CD4-positive, alpha-beta memory T cell (primary cell): ENCODE measurements at regions not wholly inside any gene's neighbourhood (a gene's known extent, or its start where the extent isn't known, plus 50 kb on each side); places are given as distances from the start of the nearest gene placed in this dataset.

Source experiments
- CTCF ChIA-PET: fragments of 350-600 bp; sonication (Branson Sonifier 250); formaldehyde crosslinking; loops from one replicate; lab custom pipeline; 2021; ENCODE audit warnings: inconsistent platforms; ENCODE audit not compliant: partially characterized antibody; lab: Charles Lee
- POLR2A ChIA-PET: fragments of 350-600 bp; sonication (Branson Sonifier 250); formaldehyde crosslinking; loops from one replicate; lab custom pipeline; 2021; ENCODE audit not compliant: partially characterized antibody; lab: Charles Lee
- DNase-seq, 5 donors: peaks; one replicate each; pipeline versions ENCODE4 v3.0.0 to v3.0.0-alpha.2; 2020 to 2022; ENCODE audit warnings: mixed read lengths in 1 of 5
- H3K27ac ChIP-seq: one replicate; pipeline ENCODE4 v1.7.0; 2013; ENCODE audit warnings: low read depth, low read length
- H3K27me3 ChIP-seq: 2 replicates; pipeline ENCODE4 v1.7.0; 2013; ENCODE audit warnings: mild to moderate bottlenecking, low read length, moderate library complexity; ENCODE audit not compliant: insufficient read depth
- H3K36me3 ChIP-seq: 2 replicates; pipeline ENCODE4 v1.7.0; 2013; ENCODE audit warnings: mild to moderate bottlenecking, low read length, moderate library complexity; ENCODE audit not compliant: insufficient read depth
- H3K4me1 ChIP-seq: 2 replicates; pipeline ENCODE4 v1.7.0; 2013; ENCODE audit warnings: mild to moderate bottlenecking, low read length, moderate library complexity; ENCODE audit not compliant: insufficient read depth
- H3K4me3 ChIP-seq, 2 donors: one replicate each; pipeline ENCODE4 v1.7.0; 2013; ENCODE audit warnings: low read length in 2 of 2, mild to moderate bottlenecking in 1 of 2
- H3K9me3 ChIP-seq, 2 donors: one replicate each; pipeline ENCODE4 v1.7.0; 2013; ENCODE audit warnings: low read length in 2 of 2, control low read depth in 1 of 2; ENCODE audit not compliant: control insufficient read depth in 1 of 2
- H3K27ac Mint-ChIP-seq, 7 donors: one replicate each; pipeline ENCODE4 v1.8.0; 2020 to 2021; ENCODE audit warnings: mixed read lengths in 7 of 7, mild to moderate bottlenecking in 6 of 7, inconsistent platforms in 3 of 7, moderate library complexity in 3 of 7
- H3K27me3 Mint-ChIP-seq, 2 donors: one replicate each; pipeline ENCODE4 v1.8.0; 2020 to 2021; ENCODE audit warnings: mixed read lengths in 2 of 2
- H3K36me3 Mint-ChIP-seq, 2 donors: one replicate each; pipeline ENCODE4 v1.8.0; 2020 to 2021; ENCODE audit warnings: mixed read lengths in 2 of 2, inconsistent platforms in 1 of 2, mild to moderate bottlenecking in 1 of 2
- H3K4me1 Mint-ChIP-seq, 4 donors: one replicate each; pipeline ENCODE4 v1.8.0; 2020 to 2021; ENCODE audit warnings: mixed read lengths in 4 of 4, mild to moderate bottlenecking in 1 of 4
- H3K4me3 Mint-ChIP-seq, 8 donors: one replicate each; pipeline ENCODE4 v1.8.0; 2020 to 2021; ENCODE audit warnings: mixed read lengths in 8 of 8, mild to moderate bottlenecking in 7 of 8, moderate library complexity in 6 of 8, inconsistent platforms in 3 of 8
- H3K9me3 Mint-ChIP-seq, 8 donors: one replicate each; pipeline ENCODE4 v1.8.0; 2020 to 2021; ENCODE audit warnings: mixed read lengths in 8 of 8, mild to moderate bottlenecking in 5 of 8, inconsistent platforms in 3 of 8, moderate library complexity in 1 of 8
- intact Hi-C: fragments of 100-400 bp; cut with micrococcal nuclease; formaldehyde crosslinking; loops from one replicate; pipeline ENCODE4 v1.15.1; 2023

GRCh38 chr17:77645072-77646045 lies 313.1 kb upstream of the TNRC6C start:
- no peaks in the 10 kb centered on the region for H3K36me3 Mint-ChIP-seq

DNA sequence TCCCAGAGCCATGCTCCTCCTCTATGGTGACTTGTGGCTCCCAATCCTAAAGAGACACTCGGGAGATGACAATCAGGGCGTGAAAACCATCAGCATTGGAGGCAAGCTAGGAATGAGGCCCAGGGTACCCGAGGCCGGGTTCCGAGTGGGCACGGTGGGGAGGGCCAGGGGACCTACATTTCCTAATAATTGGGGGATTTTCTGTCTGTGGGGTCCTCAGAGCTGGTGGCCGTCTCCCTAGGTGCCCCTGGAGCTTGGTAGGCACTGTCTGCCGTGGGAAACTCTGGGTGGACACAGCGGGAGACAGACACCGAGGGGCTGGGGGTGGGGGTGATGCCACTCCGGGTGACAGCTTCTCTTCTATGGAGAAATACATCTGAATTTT lies 312.5 kb upstream of the TNRC6C start:
- peaks cover 20% of the 10 kb centered on the region for H3K4me1 ChIP-seq
- H3K9me3 Mint-ChIP-seq: peaks cover 0 to 3% (median 0%) of the 10 kb centered on the region in 8 donors
- POLR2A ChIA-PET: interaction anchor here (1.0 to 3.2 kb wide), 6 partner anchors 21 to 333 kb away, joined by 3 to 33 read pairs (median 6); partner anchors contain the start of gene TNRC6C
- no peaks in the 10 kb centered on the region for H3K27me3 ChIP-seq
- H3K4me1 Mint-ChIP-seq: peaks cover 9 to 30% (median 22%) of the 10 kb centered on the region in 4 donors
- H3K4me3 ChIP-seq: peak overlapping the region in 1 of 2 donors; percentile 57
- CTCF ChIA-PET: interaction anchor here (1.2 to 2.3 kb wide), 4 partner anchors 19 to 95 kb away, joined by 5 to 8 read pairs (median 6); no protein-coding TSS in a partner anchor
- intact Hi-C loops: loop anchor here (10.0 kb wide), 1 partner anchor 49 kb away; no protein-coding TSS in a partner anchor
- no peaks in the 10 kb centered on the region for H3K36me3 ChIP-seq
- H3K9me3 ChIP-seq: no peaks in the 10 kb centered on the region
- H3K36me3 Mint-ChIP-seq: no peaks in the 10 kb centered on the region
- H3K27ac ChIP-seq: peak overlapping the region; percentile 16
- H3K4me3 Mint-ChIP-seq: peak overlapping the region; percentile 80 to 95 (median 86)
- H3K27ac Mint-ChIP-seq: peak overlapping the region; percentile 77 to 94 (median 88)
- H3K27me3 Mint-ChIP-seq: no peaks in the 10 kb centered on the region
- no peak for DNase-seq

More at GRCh38 chr17:77645072-77646045, 313.1 kb upstream of the TNRC6C start:
- no peaks in the 10 kb centered on the region for H3K27me3 Mint-ChIP-seq
- H3K27ac ChIP-seq: peak overlapping the region; percentile 16
- H3K36me3 ChIP-seq: no peaks in the 10 kb centered on the region
- peak overlapping the region; percentile 77 to 94 (median 88) for H3K27ac Mint-ChIP-seq
- peaks cover 0 to 3% (median 0%) of the 10 kb centered on the region in 8 donors for H3K9me3 Mint-ChIP-seq
- CTCF ChIA-PET: interaction anchor here (1.0 to 2.3 kb wide), 11 partner anchors 19 to 892 kb away, joined by 3 to 17 read pairs (median 4); partner anchors contain the start of gene TNRC6C
- DNase-seq: peak; percentile 52 to 81 (median 60)
- POLR2A ChIA-PET: interaction anchor here (0.5 to 3.2 kb wide), 14 partner anchors 10 to 376 kb away, joined by 3 to 33 read pairs (median 4); partner anchors contain the start of gene TNRC6C
- H3K4me1 Mint-ChIP-seq: peaks cover 9 to 30% (median 22%) of the 10 kb centered on the region in 4 donors
- peak overlapping the region; percentile 80 to 95 (median 86) for H3K4me3 Mint-ChIP-seq
- H3K9me3 ChIP-seq: no peaks in the 10 kb centered on the region
- peak overlapping the region; percentile 55 to 57 for H3K4me3 ChIP-seq
- peaks cover 20% of the 10 kb centered on the region for H3K4me1 ChIP-seq
- H3K27me3 ChIP-seq: no peaks in the 10 kb centered on the region
- intact Hi-C loops: loop anchor here (1.0 to 10.0 kb wide), 5 partner anchors 21 to 369 kb away; partner anchors contain the start of gene TNRC6C

DNA sequence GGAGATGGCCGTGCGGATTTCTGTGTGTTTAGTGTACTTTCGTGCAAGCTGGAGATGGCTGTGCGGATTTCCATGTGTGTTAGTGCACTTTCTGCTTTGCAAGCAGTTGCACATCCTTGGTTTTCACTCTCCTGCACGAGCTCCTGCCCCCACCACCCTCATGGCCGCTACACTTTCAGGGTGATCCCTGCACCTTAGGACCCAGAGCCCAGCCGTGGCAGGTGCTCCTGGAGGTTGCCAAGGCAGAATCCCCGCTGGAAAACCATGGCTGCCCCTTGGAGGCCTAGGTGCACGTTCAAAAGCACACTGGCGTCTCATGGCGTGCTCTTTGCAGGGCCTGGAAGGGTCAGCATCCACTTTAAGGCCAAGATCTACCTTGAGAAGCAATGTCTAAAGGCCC lies 311.0 kb upstream of the TNRC6C start:
- DNase-seq: no peak

DNA sequence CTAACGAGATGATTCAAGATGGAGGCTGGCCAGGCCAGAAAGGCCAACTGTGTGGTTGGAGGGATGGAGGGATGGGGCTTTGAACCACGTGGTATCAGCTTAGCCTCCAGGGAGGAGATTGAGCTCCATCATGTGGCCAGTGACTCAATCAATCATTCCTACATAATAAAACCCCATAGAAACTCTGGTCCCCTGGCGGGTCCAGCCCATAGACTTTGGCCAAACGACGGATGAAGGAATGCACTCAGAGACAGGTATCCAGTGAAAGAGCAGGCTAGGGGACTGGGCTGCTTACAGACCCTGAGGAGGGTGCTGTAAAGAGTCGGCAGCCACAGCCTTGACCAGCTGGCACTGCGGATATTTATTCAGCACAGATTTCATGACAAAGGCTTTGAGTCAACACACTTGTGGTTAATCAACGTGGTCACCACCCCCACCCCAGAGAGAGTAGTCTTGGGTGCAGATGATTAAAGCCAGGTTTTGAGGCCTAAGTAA lies 308.7 kb upstream of the TNRC6C start:
- no peak overlapping the region for H3K27ac ChIP-seq
- Mint-ChIP-seq H3K27me3 (no peaks in the 10 kb centered on the region), H3K4me3 (no peak overlapping the region), H3K4me1 (peaks cover 9 to 23% (median 21%) of the 10 kb centered on the region in 4 donors), H3K9me3 (peaks cover 0 to 3% (median 0%) of the 10 kb centered on the region in 8 donors), H3K36me3 (no peaks in the 10 kb centered on the region), H3K27ac (no peak overlapping the region)
- CTCF ChIA-PET: interaction anchor here (1.2 to 1.6 kb wide), 2 partner anchors 17 to 106 kb away, joined by 5 read pairs; no protein-coding TSS in a partner anchor
- H3K27me3 ChIP-seq: no peaks in the 10 kb centered on the region
- H3K9me3 ChIP-seq: no peaks in the 10 kb centered on the region
- peaks cover 16% of the 10 kb centered on the region for H3K4me1 ChIP-seq
- POLR2A ChIA-PET: interaction anchor here (1.3 kb wide), 1 partner anchor 17 kb away, joined by 5 read pairs; no protein-coding TSS in a partner anchor
- H3K36me3 ChIP-seq: no peaks in the 10 kb centered on the region
- no peak overlapping the region for H3K4me3 ChIP-seq
- no peak for DNase-seq
- intact Hi-C loops: loop anchor here (10.0 kb wide), 1 partner anchor 45 kb away; no protein-coding TSS in a partner anchor

More for the DNA sequence above, 311.0 kb upstream of the TNRC6C start:
- H3K36me3 Mint-ChIP-seq: no peaks in the 10 kb centered on the region
- peaks cover 0 to 3% (median 0%) of the 10 kb centered on the region in 8 donors for H3K9me3 Mint-ChIP-seq
- H3K27ac ChIP-seq: no peak overlapping the region
- no peak overlapping the region for H3K4me3 Mint-ChIP-seq
- no peaks in the 10 kb centered on the region for H3K27me3 Mint-ChIP-seq
- intact Hi-C loops: loop anchor here (10.0 kb wide), 1 partner anchor 47 kb away; no protein-coding TSS in a partner anchor
- POLR2A ChIA-PET: interaction anchor here (0.6 to 1.3 kb wide), 3 partner anchors 18 to 311 kb away, joined by 3 read pairs; partner anchors contain the start of gene TNRC6C
- H3K27me3 ChIP-seq: no peaks in the 10 kb centered on the region
- no peak overlapping the region for H3K4me3 ChIP-seq
- peaks cover 20% of the 10 kb centered on the region for H3K4me1 ChIP-seq
- H3K4me1 Mint-ChIP-seq: peaks cover 9 to 30% (median 22%) of the 10 kb centered on the region in 4 donors
- no peak overlapping the region for H3K27ac Mint-ChIP-seq
- no peaks in the 10 kb centered on the region for H3K9me3 ChIP-seq
- H3K36me3 ChIP-seq: no peaks in the 10 kb centered on the region
- CTCF ChIA-PET: interaction anchor here (1.3 kb wide), 1 partner anchor 17 kb away, joined by 4 read pairs; no protein-coding TSS in a partner anchor

DNA sequence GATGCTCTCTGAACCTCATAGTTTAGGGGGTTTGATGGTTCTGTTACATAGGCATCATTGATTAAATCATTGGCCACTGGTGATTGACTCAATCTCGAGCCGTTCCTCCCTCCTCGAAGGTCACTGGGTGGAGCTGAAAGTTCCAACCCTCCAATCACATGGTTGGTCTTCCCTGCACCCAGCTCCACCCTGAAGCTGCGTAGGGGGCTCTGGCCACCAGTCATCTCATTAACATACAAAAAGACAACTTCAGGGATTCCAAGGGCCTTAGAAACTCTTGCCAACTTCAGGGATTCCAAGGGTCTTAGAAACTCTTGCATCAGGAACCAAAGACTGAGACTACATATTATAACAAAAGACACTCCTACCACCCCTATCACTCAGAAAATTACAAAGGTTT lies 306.5 kb upstream of the TNRC6C start:
- ChIA-PET CTCF (interaction anchor here (0.8 to 1.6 kb wide), 2 partner anchors 12 to 15 kb away, joined by 3 to 5 read pairs; no protein-coding TSS in a partner anchor), POLR2A (interaction anchor here (0.9 kb wide), 1 partner anchor 42 kb away, joined by 3 read pairs; no protein-coding TSS in a partner anchor)
- Mint-ChIP-seq H3K9me3 (peaks cover 0 to 3% (median 0%) of the 10 kb centered on the region in 8 donors), H3K27ac (no peak overlapping the region), H3K27me3 (peaks cover under 1 to 2% of the 10 kb centered on the region in 2 donors), H3K36me3 (no peaks in the 10 kb centered on the region), H3K4me1 (peaks cover 0 to 6% (median 5%) of the 10 kb centered on the region in 4 donors), H3K4me3 (no peak overlapping the region)
- intact Hi-C loops: no loop called here
- DNase-seq: no peak
- H3K4me1 ChIP-seq: no peaks in the 10 kb centered on the region
- H3K36me3 ChIP-seq: no peaks in the 10 kb centered on the region
- H3K4me3 ChIP-seq: no peak overlapping the region
- H3K27me3 ChIP-seq: no peaks in the 10 kb centered on the region
- H3K9me3 ChIP-seq: no peaks in the 10 kb centered on the region
- no peak overlapping the region for H3K27ac ChIP-seq

GRCh38 chr17:77654296-77654695 lies 304.2 kb upstream of the TNRC6C start:
- Histone ChIP-seq H3K4me3 (no peak overlapping the region), H3K27ac (no peak overlapping the region), H3K36me3 (no peaks in the 10 kb centered on the region), H3K9me3 (no peaks in the 10 kb centered on the region), H3K27me3 (no peaks in the 10 kb centered on the region), H3K4me1 (no peaks in the 10 kb centered on the region)
- Mint-ChIP-seq H3K27me3 (peaks cover 6% of the 10 kb centered on the region in 2 donors), H3K4me3 (no peak overlapping the region), H3K27ac (no peak overlapping the region), H3K4me1 (peaks cover 0 to 5% (median 2%) of the 10 kb centered on the region in 4 donors), H3K36me3 (no peaks in the 10 kb centered on the region), H3K9me3 (peaks cover 0 to 9% (median 0%) of the 10 kb centered on the region in 8 donors)
- DNase-seq: no peak
- ChIA-PET CTCF (no interaction called here), POLR2A (no interaction called here)
- intact Hi-C loops: no loop called here
